DOHH2 (cell line): ENCODE measurements at regions not wholly inside any gene's neighbourhood (a gene's known extent, or its start where the extent isn't known, plus 50 kb on each side); places are given as distances from the start of the nearest gene placed in this dataset.

Experiments used
- H3F3A ChIP-seq: fragments of 200-600 bp; sonication (generic), shearing (Covaris generic); 2 replicates; pipeline ENCODE4 v1.6.0; 2016; ENCODE audit warnings: antibody characterized with exemption, mild to moderate bottlenecking; ENCODE audit not compliant: control insufficient read depth, insufficient read depth
- H3K27ac ChIP-seq: fragments of 200-600 bp; sonication (generic); 2 replicates; pipeline ENCODE4 v1.5.1; 2014; ENCODE audit warnings: low read depth, mild to moderate bottlenecking, low read length, moderate library complexity
- H3K27me3 ChIP-seq: fragments of 200-600 bp; sonication (generic); 2 replicates; pipeline ENCODE4 v1.6.1; 2014; ENCODE audit warnings: mild to moderate bottlenecking, low read length, mixed read lengths; ENCODE audit not compliant: control insufficient read depth
- H3K36me3 ChIP-seq: fragments of 200-600 bp; sonication (generic); 2 replicates; pipeline ENCODE4 v1.6.1; 2014; ENCODE audit warnings: mild to moderate bottlenecking, low read length, moderate library complexity, mixed read lengths; ENCODE audit not compliant: control insufficient read depth
- H3K4me1 ChIP-seq: fragments of 200-600 bp; sonication (generic); 2 replicates; pipeline ENCODE4 v1.6.1; 2014; ENCODE audit warnings: mild to moderate bottlenecking, low read length, mixed read lengths; ENCODE audit not compliant: control insufficient read depth
- H3K4me2 ChIP-seq: fragments of 200-600 bp; sonication (generic); 2 replicates; pipeline ENCODE4 v1.6.0; 2014; ENCODE audit warnings: mild to moderate bottlenecking, low read length, moderate library complexity
- H3K4me3 ChIP-seq: fragments of 200-600 bp; sonication (generic); 2 replicates; pipeline ENCODE4 v1.5.1; 2014; ENCODE audit warnings: mild to moderate bottlenecking, low read length, mixed read lengths
- H3K79me2 ChIP-seq: fragments of 200-600 bp; sonication (generic); 2 replicates; pipeline ENCODE4 v1.6.1; 2014; ENCODE audit warnings: mild to moderate bottlenecking, low read length, mixed read lengths; ENCODE audit not compliant: control insufficient read depth
- H3K9me2 ChIP-seq: fragments of 200-600 bp; sonication (generic); replicated peaks from 2 replicates; pipeline ENCODE4 v1.6.1; 2014; ENCODE audit warnings: mild to moderate bottlenecking, low read length, mixed read lengths; ENCODE audit not compliant: control insufficient read depth
- H3K9me3 ChIP-seq: fragments of 200-600 bp; sonication (generic); 2 replicates; pipeline ENCODE4 v1.6.1; 2014; ENCODE audit warnings: antibody characterized with exemption, low read length, mixed read lengths; ENCODE audit not compliant: control insufficient read depth, insufficient read depth
- H4K20me1 ChIP-seq: fragments of 200-600 bp; sonication (generic); 2 replicates; pipeline ENCODE4 v1.6.0; 2014; ENCODE audit warnings: low read depth, mild to moderate bottlenecking, antibody characterized with exemption, low read length, moderate library complexity; ENCODE audit not compliant: control insufficient read depth, insufficient read depth
- EZH2phosphoT487 ChIP-seq: fragments of 200-600 bp; sonication (generic); IDR thresholded peaks from 2 replicates; pipeline ENCODE4 v1.6.1; 2017; ENCODE audit warnings: borderline replicate concordance, mild to moderate bottlenecking, antibody characterized with exemption, low read length, moderate library complexity, mixed read lengths
- TF ChIP-seq, protein P1 (sequence below): fragments of 200-600 bp; sonication (generic); IDR thresholded peaks from one replicate; pipeline ENCODE4 v1.5.1; 2014; ENCODE audit warnings: antibody characterized with exemption, mild to moderate bottlenecking, low read depth, low read length; ENCODE audit not compliant: poor library complexity, severe bottlenecking

- Histone ChIP-seq H3K9me2 (no peaks in the 10 kb centered on the region), H4K20me1 (no peaks in the 10 kb centered on the region), H3K27me3 (no peaks in the 10 kb centered on the region), H3K4me2 (no peak overlapping the region), H3K36me3 (no peaks in the 10 kb centered on the region), H3K4me3 (no peak overlapping the region), H3K9me3 (no peaks in the 10 kb centered on the region), H3K79me2 (no peaks in the 10 kb centered on the region), H3K4me1 (no peaks in the 10 kb centered on the region), H3F3A (no peaks in the 10 kb centered on the region), H3K27ac (no peak overlapping the region)
- TF ChIP-seq EZH2phosphoT487 = no peak
- TF ChIP-seq, protein P1, sequence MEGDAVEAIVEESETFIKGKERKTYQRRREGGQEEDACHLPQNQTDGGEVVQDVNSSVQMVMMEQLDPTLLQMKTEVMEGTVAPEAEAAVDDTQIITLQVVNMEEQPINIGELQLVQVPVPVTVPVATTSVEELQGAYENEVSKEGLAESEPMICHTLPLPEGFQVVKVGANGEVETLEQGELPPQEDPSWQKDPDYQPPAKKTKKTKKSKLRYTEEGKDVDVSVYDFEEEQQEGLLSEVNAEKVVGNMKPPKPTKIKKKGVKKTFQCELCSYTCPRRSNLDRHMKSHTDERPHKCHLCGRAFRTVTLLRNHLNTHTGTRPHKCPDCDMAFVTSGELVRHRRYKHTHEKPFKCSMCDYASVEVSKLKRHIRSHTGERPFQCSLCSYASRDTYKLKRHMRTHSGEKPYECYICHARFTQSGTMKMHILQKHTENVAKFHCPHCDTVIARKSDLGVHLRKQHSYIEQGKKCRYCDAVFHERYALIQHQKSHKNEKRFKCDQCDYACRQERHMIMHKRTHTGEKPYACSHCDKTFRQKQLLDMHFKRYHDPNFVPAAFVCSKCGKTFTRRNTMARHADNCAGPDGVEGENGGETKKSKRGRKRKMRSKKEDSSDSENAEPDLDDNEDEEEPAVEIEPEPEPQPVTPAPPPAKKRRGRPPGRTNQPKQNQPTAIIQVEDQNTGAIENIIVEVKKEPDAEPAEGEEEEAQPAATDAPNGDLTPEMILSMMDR = no peak
Measured at GRCh38 chr20:7516621-7517111, 423.6 kb downstream of the HAO1 start.

GRCh38 chr20:7520361-7520760 is 419.9 kb downstream of the HAO1 start:
- no peaks in the 10 kb centered on the region for H3F3A ChIP-seq
- no peaks in the 10 kb centered on the region for H3K36me3 ChIP-seq
- H3K4me2 ChIP-seq = no peak overlapping the region
- TF ChIP-seq EZH2phosphoT487 = no peak
- TF ChIP-seq, protein P1 = no peak
- H3K4me1 ChIP-seq = no peaks in the 10 kb centered on the region
- no peaks in the 10 kb centered on the region for H4K20me1 ChIP-seq
- H3K9me2 ChIP-seq = no peaks in the 10 kb centered on the region
- H3K4me3 ChIP-seq = no peak overlapping the region
- H3K27me3 ChIP-seq = no peaks in the 10 kb centered on the region
- no peak overlapping the region for H3K27ac ChIP-seq
- H3K79me2 ChIP-seq = no peaks in the 10 kb centered on the region
- H3K9me3 ChIP-seq = no peaks in the 10 kb centered on the region

GRCh38 chr20:7523288-7523687 is 417.0 kb downstream of the HAO1 start:
- no peaks in the 10 kb centered on the region for H3F3A ChIP-seq

More at GRCh38 chr20:7523288-7523687, 417.0 kb downstream of the HAO1 start:
- Histone ChIP-seq H3K27me3 (no peaks in the 10 kb centered on the region), H3K9me2 (no peaks in the 10 kb centered on the region), H3K4me2 (no peak overlapping the region), H3K4me1 (no peaks in the 10 kb centered on the region), H3K36me3 (no peaks in the 10 kb centered on the region), H3K79me2 (no peaks in the 10 kb centered on the region), H3K27ac (no peak overlapping the region), H4K20me1 (no peaks in the 10 kb centered on the region), H3K9me3 (no peaks in the 10 kb centered on the region), H3K4me3 (no peak overlapping the region)
- TF ChIP-seq EZH2phosphoT487 = no peak
- TF ChIP-seq, protein P1 = no peak
